HEK293 (cell line): ENCODE measurements at regions not wholly inside any gene's neighbourhood (a gene's known extent, or its start where the extent isn't known, plus 50 kb on each side); places are given as distances from the start of the nearest gene placed in this dataset.
A peak's percentile ranks its signal among the peaks of the same experiment; 100 is the strongest.

Experiments
- CTCF ChIA-PET: fragments of 350-600 bp; formaldehyde crosslinking; extraction: SDS; loops from one replicate; lab custom pipeline; 2021; ENCODE audit warnings: antibody characterized with exemption; lab: Yijun Ruan, JAX
- POLR2A ChIA-PET: fragments of 300-600 bp; formaldehyde crosslinking; extraction: SDS; loops from one replicate; lab custom pipeline; 2020; ENCODE audit warnings: antibody characterized with exemption, inconsistent platforms; lab: Yijun Ruan, JAX
- H3K27ac ChIP-seq: fragments of 200-500 bp; sonication (Bioruptor generic); 2 replicates; pipeline ENCODE4 v1.5.1; 2014; ENCODE audit warnings: low read depth, low read length, control low read depth, inconsistent platforms; ENCODE audit errors: extremely low read depth
- H3K36me3 ChIP-seq, 2 experiments: fragments of 200-500 bp in 1 of 2; sonication (Bioruptor generic) in 1 of 2; 1 replicate in 1 of 2; 2 replicates in 1 of 2; pipeline ENCODE4 v1.5.1; 2014 to 2017; ENCODE audit warnings: inconsistent platforms in 2 of 2, low read length in 2 of 2; ENCODE audit not compliant: control insufficient read depth in 2 of 2, insufficient read depth in 1 of 2
- H3K4me1 ChIP-seq: fragments of 200-500 bp; sonication (Bioruptor generic); 2 replicates; pipeline ENCODE4 v1.5.1; 2014; ENCODE audit warnings: mild to moderate bottlenecking, low read length, inconsistent platforms; ENCODE audit not compliant: control insufficient read depth, insufficient read depth
- H3K4me3 ChIP-seq: 2 replicates; pipeline ENCODE4 v1.5.1; 2011; ENCODE audit warnings: low read depth, mild to moderate bottlenecking, control low read depth, low read length, moderate library complexity
- H3K9me3 ChIP-seq: fragments of 200-500 bp; sonication (Bioruptor generic); 2 replicates; pipeline ENCODE4 v1.5.1; 2014; ENCODE audit warnings: low read depth, low read length, inconsistent platforms; ENCODE audit not compliant: control insufficient read depth, insufficient read depth
- BCL6B ChIP-seq: fragments of 450-650 bp; formaldehyde crosslinking; IDR thresholded peaks from 2 replicates; pipeline ENCODE4 v1.5.1; 2017; ENCODE audit warnings: missing biosample characterization, missing genetic modification characterization
- EGR2 ChIP-seq: fragments of 450-650 bp; formaldehyde crosslinking; IDR thresholded peaks from 2 replicates; pipeline ENCODE4 v1.5.1; 2016; ENCODE audit warnings: low read depth, missing biosample characterization, missing genetic modification characterization
- GLIS1 ChIP-seq: fragments of 450-650 bp; formaldehyde crosslinking; IDR thresholded peaks from 2 replicates; pipeline ENCODE4 v1.5.1; 2016; ENCODE audit warnings: missing biosample characterization, missing genetic modification characterization
- KLF9 ChIP-seq: fragments of 450-650 bp; formaldehyde crosslinking; IDR thresholded peaks from 2 replicates; pipeline ENCODE4 v1.5.1; 2016; ENCODE audit warnings: missing biosample characterization, missing genetic modification characterization, low read depth
- MZF1 ChIP-seq: fragments of 450-650 bp; formaldehyde crosslinking; IDR thresholded peaks from 2 replicates; pipeline ENCODE4 v1.5.1; 2017; ENCODE audit warnings: missing biosample characterization, missing genetic modification characterization, borderline replicate concordance
- PRDM1 ChIP-seq: fragments of 450-650 bp; formaldehyde crosslinking; IDR thresholded peaks from 2 replicates; pipeline ENCODE4; 2016; ENCODE audit warnings: missing biosample characterization, missing genetic modification characterization
- RBAK ChIP-seq: fragments of 450-650 bp; formaldehyde crosslinking; IDR thresholded peaks from 2 replicates; pipeline ENCODE4 v1.5.1; 2016; ENCODE audit warnings: missing biosample characterization, missing genetic modification characterization
- SCRT2 ChIP-seq: fragments of 450-650 bp; formaldehyde crosslinking; IDR thresholded peaks from 2 replicates; pipeline ENCODE4 v1.5.1; 2016; ENCODE audit warnings: missing biosample characterization, missing genetic modification characterization
- TCF7L2 ChIP-seq: IDR thresholded peaks from 2 replicates; pipeline ENCODE4 v1.6.1; 2011; ENCODE audit warnings: low read depth, mild to moderate bottlenecking, inconsistent platforms, low read length, moderate library complexity, borderline replicate concordance
- ZNF2 ChIP-seq: fragments of 450-650 bp; formaldehyde crosslinking; IDR thresholded peaks from 2 replicates; pipeline ENCODE4 v1.5.1; 2016; ENCODE audit warnings: missing biosample characterization, missing genetic modification characterization
- ZNF23 ChIP-seq: fragments of 450-650 bp; formaldehyde crosslinking; IDR thresholded peaks from 2 replicates; pipeline ENCODE4 v1.5.1; 2016; ENCODE audit warnings: missing biosample characterization, missing genetic modification characterization, borderline replicate concordance
- ZNF302 ChIP-seq: fragments of 450-650 bp; formaldehyde crosslinking; IDR thresholded peaks from 2 replicates; pipeline ENCODE4 v1.5.1; 2016; ENCODE audit warnings: missing biosample characterization, missing genetic modification characterization, low read depth
- ZNF354C ChIP-seq: fragments of 450-650 bp; formaldehyde crosslinking; IDR thresholded peaks from 2 replicates; pipeline ENCODE4 v1.5.1; 2016; ENCODE audit warnings: missing biosample characterization, missing genetic modification characterization, low read depth, borderline replicate concordance
- ZNF366 ChIP-seq: fragments of 450-650 bp; formaldehyde crosslinking; conservative IDR thresholded peaks from 2 replicates; pipeline ENCODE4 v1.5.1; 2016; ENCODE audit warnings: missing biosample characterization, missing genetic modification characterization
- ZNF394 ChIP-seq: fragments of 450-650 bp; formaldehyde crosslinking; IDR thresholded peaks from 2 replicates; pipeline ENCODE4 v1.5.1; 2016; ENCODE audit warnings: missing biosample characterization, missing genetic modification characterization, mild to moderate bottlenecking, moderate library complexity, borderline replicate concordance
- ZNF416 ChIP-seq: fragments of 450-650 bp; formaldehyde crosslinking; IDR thresholded peaks from 2 replicates; pipeline ENCODE4 v1.5.1; 2016; ENCODE audit warnings: missing biosample characterization, missing genetic modification characterization
- ZNF558 ChIP-seq: fragments of 450-650 bp; formaldehyde crosslinking; IDR thresholded peaks from 2 replicates; pipeline ENCODE4 v1.5.1; 2016; ENCODE audit warnings: missing biosample characterization, missing genetic modification characterization
- ZNF621 ChIP-seq: fragments of 450-650 bp; formaldehyde crosslinking; IDR thresholded peaks from 2 replicates; pipeline ENCODE4 v1.5.1; 2017; ENCODE audit warnings: missing biosample characterization, missing genetic modification characterization
- ZNF677 ChIP-seq: fragments of 450-650 bp; IDR thresholded peaks from 2 replicates; pipeline ENCODE4 v1.5.0; 2018; ENCODE audit warnings: missing biosample characterization, mild to moderate bottlenecking, missing genetic modification characterization, moderate library complexity
- TF ChIP-seq, protein P1 (sequence below): fragments of 450-650 bp; formaldehyde crosslinking; IDR thresholded peaks from 2 replicates; pipeline ENCODE4 v1.5.1; 2016; ENCODE audit warnings: missing biosample characterization, missing genetic modification characterization
- TF ChIP-seq, protein P2 (sequence below): fragments of 450-650 bp; formaldehyde crosslinking; IDR thresholded peaks from 2 replicates; pipeline ENCODE4 v1.5.1; 2016; ENCODE audit warnings: missing biosample characterization, missing genetic modification characterization
- TF ChIP-seq, protein P3 (sequence below): fragments of 450-650 bp; formaldehyde crosslinking; IDR thresholded peaks from 2 replicates; pipeline ENCODE4 v1.5.1; 2016; ENCODE audit warnings: missing biosample characterization, missing genetic modification characterization
- TF ChIP-seq, protein P4 (sequence below): fragments of 450-650 bp; formaldehyde crosslinking; IDR thresholded peaks from 2 replicates; pipeline ENCODE4 v1.5.1; 2017; ENCODE audit warnings: missing biosample characterization, missing genetic modification characterization

DNA sequence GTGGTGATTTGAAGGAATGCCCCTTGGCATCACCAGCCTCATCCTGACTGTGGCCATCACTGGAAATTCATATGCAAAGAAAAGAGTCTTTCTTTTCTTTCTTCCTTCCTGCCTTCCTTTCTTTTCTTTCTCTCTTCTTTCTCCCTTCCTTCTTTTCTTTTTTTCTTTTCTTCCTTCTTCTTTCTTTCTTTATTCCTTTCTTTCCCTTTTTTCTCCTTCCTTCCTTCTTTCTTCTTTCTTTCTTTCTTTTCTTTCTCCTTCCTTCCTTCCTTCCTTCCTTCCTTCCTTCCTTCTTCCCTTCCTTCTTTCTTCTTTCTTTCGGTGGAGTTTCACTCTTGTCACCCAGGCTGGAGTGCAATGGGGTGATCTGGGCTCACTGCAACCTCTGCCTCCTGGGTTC lies 58.0 kb upstream of the TMEM132D start:
- ChIA-PET CTCF (no interaction called here), POLR2A (no interaction called here)
- Histone ChIP-seq H3K4me3 (no peak overlapping the region), H3K4me1 (no peaks in the 10 kb centered on the region), H3K9me3 (no peaks in the 10 kb centered on the region), H3K27ac (no peak overlapping the region), H3K36me3 (no peaks in the 10 kb centered on the region)
- TF ChIP-seq ZNF366 (peak; percentile 65), ZNF677 (tag by site-specific recombination) (no peak), TCF7L2 (no peak), ZNF354C (tag by site-specific recombination) (no peak), ZNF302 (no peak), BCL6B (tag by site-specific recombination) (no peak), EGR2 (tag by site-specific recombination) (no peak)

GRCh38 chr12:129964300-129964699 lies 60.5 kb upstream of the TMEM132D start:
- POLR2A ChIA-PET: interaction anchor here (0.6 kb wide), 1 partner anchor 1136 kb away, joined by 7 read pairs; no protein-coding TSS in a partner anchor
- Histone ChIP-seq H3K27ac (no peak overlapping the region), H3K4me3 (no peak overlapping the region), H3K9me3 (no peaks in the 10 kb centered on the region), H3K4me1 (no peaks in the 10 kb centered on the region), H3K36me3 (no peaks in the 10 kb centered on the region)
- no peak for TF ChIP-seq GLIS1
- TF ChIP-seq, protein P1, sequence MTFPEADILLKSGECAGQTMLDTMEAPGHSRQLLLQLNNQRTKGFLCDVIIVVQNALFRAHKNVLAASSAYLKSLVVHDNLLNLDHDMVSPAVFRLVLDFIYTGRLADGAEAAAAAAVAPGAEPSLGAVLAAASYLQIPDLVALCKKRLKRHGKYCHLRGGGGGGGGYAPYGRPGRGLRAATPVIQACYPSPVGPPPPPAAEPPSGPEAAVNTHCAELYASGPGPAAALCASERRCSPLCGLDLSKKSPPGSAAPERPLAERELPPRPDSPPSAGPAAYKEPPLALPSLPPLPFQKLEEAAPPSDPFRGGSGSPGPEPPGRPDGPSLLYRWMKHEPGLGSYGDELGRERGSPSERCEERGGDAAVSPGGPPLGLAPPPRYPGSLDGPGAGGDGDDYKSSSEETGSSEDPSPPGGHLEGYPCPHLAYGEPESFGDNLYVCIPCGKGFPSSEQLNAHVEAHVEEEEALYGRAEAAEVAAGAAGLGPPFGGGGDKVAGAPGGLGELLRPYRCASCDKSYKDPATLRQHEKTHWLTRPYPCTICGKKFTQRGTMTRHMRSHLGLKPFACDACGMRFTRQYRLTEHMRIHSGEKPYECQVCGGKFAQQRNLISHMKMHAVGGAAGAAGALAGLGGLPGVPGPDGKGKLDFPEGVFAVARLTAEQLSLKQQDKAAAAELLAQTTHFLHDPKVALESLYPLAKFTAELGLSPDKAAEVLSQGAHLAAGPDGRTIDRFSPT (tag by site-specific recombination): no peak
- no peak for TF ChIP-seq PRDM1 (tag by site-specific recombination)
- TF ChIP-seq MZF1 (tag by site-specific recombination): no peak
- TF ChIP-seq, protein P2, sequence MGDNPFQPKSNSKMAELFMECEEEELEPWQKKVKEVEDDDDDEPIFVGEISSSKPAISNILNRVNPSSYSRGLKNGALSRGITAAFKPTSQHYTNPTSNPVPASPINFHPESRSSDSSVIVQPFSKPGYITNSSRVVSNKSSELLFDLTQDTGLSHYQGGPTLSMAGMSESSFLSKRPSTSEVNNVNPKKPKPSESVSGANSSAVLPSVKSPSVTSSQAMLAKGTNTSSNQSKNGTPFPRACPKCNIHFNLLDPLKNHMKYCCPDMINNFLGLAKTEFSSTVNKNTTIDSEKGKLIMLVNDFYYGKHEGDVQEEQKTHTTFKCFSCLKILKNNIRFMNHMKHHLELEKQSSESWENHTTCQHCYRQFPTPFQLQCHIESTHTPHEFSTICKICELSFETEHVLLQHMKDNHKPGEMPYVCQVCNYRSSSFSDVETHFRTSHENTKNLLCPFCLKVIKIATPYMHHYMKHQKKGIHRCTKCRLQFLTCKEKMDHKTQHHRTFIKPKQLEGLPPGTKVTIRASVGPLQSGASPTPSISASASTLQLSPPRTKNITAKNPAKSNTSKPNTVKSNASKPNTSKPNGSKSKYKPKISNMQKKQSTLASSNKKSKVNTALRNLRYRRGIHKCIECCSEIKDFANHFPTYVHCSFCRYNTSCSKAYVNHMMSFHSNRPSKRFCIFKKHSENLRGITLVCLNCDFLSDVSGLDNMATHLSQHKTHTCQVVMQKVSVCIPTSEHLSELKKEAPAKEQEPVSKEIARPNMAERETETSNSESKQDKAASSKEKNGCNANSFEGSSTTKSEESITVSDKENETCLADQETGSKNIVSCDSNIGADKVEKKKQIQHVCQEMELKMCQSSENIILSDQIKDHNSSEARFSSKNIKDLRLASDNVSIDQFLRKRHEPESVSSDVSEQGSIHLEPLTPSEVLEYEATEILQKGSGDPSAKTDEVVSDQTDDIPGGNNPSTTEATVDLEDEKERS (tag by site-specific recombination): no peak
- TF ChIP-seq ZNF394: no peak
- TF ChIP-seq, protein P3, sequence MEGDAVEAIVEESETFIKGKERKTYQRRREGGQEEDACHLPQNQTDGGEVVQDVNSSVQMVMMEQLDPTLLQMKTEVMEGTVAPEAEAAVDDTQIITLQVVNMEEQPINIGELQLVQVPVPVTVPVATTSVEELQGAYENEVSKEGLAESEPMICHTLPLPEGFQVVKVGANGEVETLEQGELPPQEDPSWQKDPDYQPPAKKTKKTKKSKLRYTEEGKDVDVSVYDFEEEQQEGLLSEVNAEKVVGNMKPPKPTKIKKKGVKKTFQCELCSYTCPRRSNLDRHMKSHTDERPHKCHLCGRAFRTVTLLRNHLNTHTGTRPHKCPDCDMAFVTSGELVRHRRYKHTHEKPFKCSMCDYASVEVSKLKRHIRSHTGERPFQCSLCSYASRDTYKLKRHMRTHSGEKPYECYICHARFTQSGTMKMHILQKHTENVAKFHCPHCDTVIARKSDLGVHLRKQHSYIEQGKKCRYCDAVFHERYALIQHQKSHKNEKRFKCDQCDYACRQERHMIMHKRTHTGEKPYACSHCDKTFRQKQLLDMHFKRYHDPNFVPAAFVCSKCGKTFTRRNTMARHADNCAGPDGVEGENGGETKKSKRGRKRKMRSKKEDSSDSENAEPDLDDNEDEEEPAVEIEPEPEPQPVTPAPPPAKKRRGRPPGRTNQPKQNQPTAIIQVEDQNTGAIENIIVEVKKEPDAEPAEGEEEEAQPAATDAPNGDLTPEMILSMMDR (tag by site-specific recombination): no peak
- TF ChIP-seq ZNF2 (tag by site-specific recombination): no peak
- no peak for TF ChIP-seq SCRT2 (tag by site-specific recombination)
- TF ChIP-seq, protein P4, sequence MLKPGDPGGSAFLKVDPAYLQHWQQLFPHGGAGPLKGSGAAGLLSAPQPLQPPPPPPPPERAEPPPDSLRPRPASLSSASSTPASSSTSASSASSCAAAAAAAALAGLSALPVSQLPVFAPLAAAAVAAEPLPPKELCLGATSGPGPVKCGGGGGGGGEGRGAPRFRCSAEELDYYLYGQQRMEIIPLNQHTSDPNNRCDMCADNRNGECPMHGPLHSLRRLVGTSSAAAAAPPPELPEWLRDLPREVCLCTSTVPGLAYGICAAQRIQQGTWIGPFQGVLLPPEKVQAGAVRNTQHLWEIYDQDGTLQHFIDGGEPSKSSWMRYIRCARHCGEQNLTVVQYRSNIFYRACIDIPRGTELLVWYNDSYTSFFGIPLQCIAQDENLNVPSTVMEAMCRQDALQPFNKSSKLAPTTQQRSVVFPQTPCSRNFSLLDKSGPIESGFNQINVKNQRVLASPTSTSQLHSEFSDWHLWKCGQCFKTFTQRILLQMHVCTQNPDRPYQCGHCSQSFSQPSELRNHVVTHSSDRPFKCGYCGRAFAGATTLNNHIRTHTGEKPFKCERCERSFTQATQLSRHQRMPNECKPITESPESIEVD (tag by site-specific recombination): no peak
- TF ChIP-seq ZNF23 (tag by site-specific recombination): no peak
- no peak for TF ChIP-seq ZNF558 (tag by site-specific recombination)
- no peak for TF ChIP-seq ZNF621 (tag by site-specific recombination)
- no peak for TF ChIP-seq ZNF416
- TF ChIP-seq KLF9: no peak
- no peak for TF ChIP-seq RBAK (tag by site-specific recombination)
- CTCF ChIA-PET: interaction anchor here (0.6 kb wide), 1 partner anchor 996 kb away, joined by 3 read pairs; no protein-coding TSS in a partner anchor
